HFFc6 (cell line): ENCODE measurements at regions not wholly inside any gene's neighbourhood (a gene's known extent, or its start where the extent isn't known, plus 50 kb on each side); places are given as distances from the start of the nearest gene placed in this dataset.

ENCODE experiments used
- DNase-seq: peaks from one replicate; pipeline ENCODE4 v3.0.0-alpha.2; 2018
- H3K27ac Mint-ChIP-seq: 2 replicates; pipeline ENCODE4 v1.8.0; 2020; ENCODE audit warnings: mild to moderate bottlenecking, mixed read lengths
- H3K27me3 Mint-ChIP-seq: 2 replicates; pipeline ENCODE4 v1.8.0; 2021; ENCODE audit warnings: mild to moderate bottlenecking, moderate library complexity, mixed read lengths; ENCODE audit not compliant: insufficient read depth
- H3K36me3 Mint-ChIP-seq: 2 replicates; pipeline ENCODE4 v1.8.0; 2021; ENCODE audit warnings: low read depth, mixed read lengths
- H3K4me1 Mint-ChIP-seq: 2 replicates; pipeline ENCODE4 v1.8.0; 2020; ENCODE audit warnings: low read depth, mixed read lengths
- H3K4me3 Mint-ChIP-seq: 2 replicates; pipeline ENCODE4 v1.8.0; 2020; ENCODE audit warnings: mild to moderate bottlenecking, moderate library complexity, mixed read lengths
- H3K9me3 Mint-ChIP-seq: 2 replicates; pipeline ENCODE4 v1.8.0; 2020; ENCODE audit warnings: mild to moderate bottlenecking, mixed read lengths
- CTCF ChIP-seq: fragments of 200-600 bp; sonication (generic); IDR thresholded peaks from 2 replicates; pipeline ENCODE4 v1.5.0; 2021; ENCODE audit warnings: antibody characterized with exemption, mild to moderate bottlenecking

- H3K4me1 Mint-ChIP-seq = no peaks in the 10 kb centered on the region
Observed at GRCh38 chr4:132276989-132277388, 872.1 kb upstream of the PCDH10 start.

GRCh38 chr4:132281733-132282132 is 867.4 kb upstream of the PCDH10 start:
- no peaks in the 10 kb centered on the region for H3K4me1 Mint-ChIP-seq
- H3K27ac Mint-ChIP-seq = no peak overlapping the region
- no peaks in the 10 kb centered on the region; the same call in 1 of the 2 replicates for H3K27me3 Mint-ChIP-seq
- TF ChIP-seq CTCF = no peak
- DNase-seq = no peak
- no peak overlapping the region for H3K4me3 Mint-ChIP-seq
- peaks cover 5% of the 10 kb centered on the region for H3K9me3 Mint-ChIP-seq
- peaks cover 5% of the 10 kb centered on the region; the same call in 1 of the 2 replicates for H3K36me3 Mint-ChIP-seq

More at GRCh38 chr4:132276989-132277388, 872.1 kb upstream of the PCDH10 start:
- no peak for TF ChIP-seq CTCF
- H3K36me3 Mint-ChIP-seq = no peaks in the 10 kb centered on the region
- H3K4me3 Mint-ChIP-seq = no peak overlapping the region
- H3K9me3 Mint-ChIP-seq = peaks cover 6% of the 10 kb centered on the region; the same call in 1 of the 2 replicates
- no peak overlapping the region for H3K27ac Mint-ChIP-seq
- no peaks in the 10 kb centered on the region; the same call in 1 of the 2 replicates for H3K27me3 Mint-ChIP-seq
- DNase-seq = no peak

- no peak for TF ChIP-seq CTCF
- Mint-ChIP-seq H3K36me3 (peaks cover 5% of the 10 kb centered on the region; the same call in 1 of the 2 replicates), H3K27me3 (no peaks in the 10 kb centered on the region; the same call in 1 of the 2 replicates), H3K4me3 (no peak overlapping the region), H3K9me3 (peaks cover 13% of the 10 kb centered on the region), H3K27ac (no peak overlapping the region), H3K4me1 (no peaks in the 10 kb centered on the region)
- no peak for DNase-seq
Observed at GRCh38 chr4:132284910-132285426, 864.1 kb upstream of the PCDH10 start.

GRCh38 chr4:132297346-132297745 is 851.7 kb upstream of the PCDH10 start:
- H3K36me3 Mint-ChIP-seq = no peaks in the 10 kb centered on the region
- peak; percentile 20 for DNase-seq
- H3K4me1 Mint-ChIP-seq = peaks cover 8% of the 10 kb centered on the region; the same call in 1 of the 2 replicates
- no peak overlapping the region; the same call in 1 of the 2 replicates for H3K27ac Mint-ChIP-seq
- no peaks in the 10 kb centered on the region; the same call in 1 of the 2 replicates for H3K9me3 Mint-ChIP-seq
- H3K27me3 Mint-ChIP-seq = no peaks in the 10 kb centered on the region
- TF ChIP-seq CTCF = no peak
- H3K4me3 Mint-ChIP-seq = no peak overlapping the region

- no peak for DNase-seq
- H3K27me3 Mint-ChIP-seq = no peaks in the 10 kb centered on the region
- no peaks in the 10 kb centered on the region for H3K36me3 Mint-ChIP-seq
- H3K4me3 Mint-ChIP-seq = no peak overlapping the region
- H3K27ac Mint-ChIP-seq = no peak overlapping the region
- H3K9me3 Mint-ChIP-seq = no peaks in the 10 kb centered on the region; the same call in 1 of the 2 replicates
- peaks cover 8% of the 10 kb centered on the region; the same call in 1 of the 2 replicates for H3K4me1 Mint-ChIP-seq
- TF ChIP-seq CTCF = no peak
Observed at GRCh38 chr4:132299841-132300240, 849.3 kb upstream of the PCDH10 start.
